Endothelial cell of umbilical vein (primary cell): ENCODE measurements at regions not wholly inside any gene's neighbourhood (a gene's known extent, or its start where the extent isn't known, plus 50 kb on each side); places are given as distances from the start of the nearest gene placed in this dataset.

Source experiments
- TF ChIP-seq, protein P1 (sequence below), 2 donors: IDR thresholded peaks; 1 replicate in 1 of 2; 2 replicates in 1 of 2; pipeline ENCODE4 v1.5.1; 2011; ENCODE audit warnings: low read length in 2 of 2, mild to moderate bottlenecking in 2 of 2, moderate library complexity in 2 of 2, control low read depth in 1 of 2, inconsistent platforms in 1 of 2, low read depth in 1 of 2; ENCODE audit not compliant: insufficient read depth in 1 of 2; ENCODE audit errors: extremely low read depth in 1 of 2
- TF ChIP-seq, protein P2 (sequence below): IDR thresholded peaks from 2 replicates; pipeline ENCODE4 v1.6.1; 2011; ENCODE audit not compliant: insufficient read depth, insufficient read length

- TF ChIP-seq, protein P1, sequence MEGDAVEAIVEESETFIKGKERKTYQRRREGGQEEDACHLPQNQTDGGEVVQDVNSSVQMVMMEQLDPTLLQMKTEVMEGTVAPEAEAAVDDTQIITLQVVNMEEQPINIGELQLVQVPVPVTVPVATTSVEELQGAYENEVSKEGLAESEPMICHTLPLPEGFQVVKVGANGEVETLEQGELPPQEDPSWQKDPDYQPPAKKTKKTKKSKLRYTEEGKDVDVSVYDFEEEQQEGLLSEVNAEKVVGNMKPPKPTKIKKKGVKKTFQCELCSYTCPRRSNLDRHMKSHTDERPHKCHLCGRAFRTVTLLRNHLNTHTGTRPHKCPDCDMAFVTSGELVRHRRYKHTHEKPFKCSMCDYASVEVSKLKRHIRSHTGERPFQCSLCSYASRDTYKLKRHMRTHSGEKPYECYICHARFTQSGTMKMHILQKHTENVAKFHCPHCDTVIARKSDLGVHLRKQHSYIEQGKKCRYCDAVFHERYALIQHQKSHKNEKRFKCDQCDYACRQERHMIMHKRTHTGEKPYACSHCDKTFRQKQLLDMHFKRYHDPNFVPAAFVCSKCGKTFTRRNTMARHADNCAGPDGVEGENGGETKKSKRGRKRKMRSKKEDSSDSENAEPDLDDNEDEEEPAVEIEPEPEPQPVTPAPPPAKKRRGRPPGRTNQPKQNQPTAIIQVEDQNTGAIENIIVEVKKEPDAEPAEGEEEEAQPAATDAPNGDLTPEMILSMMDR (IDR thresholded peaks at IDR 0.05; ENCODE audit: extremely low read depth in 1 of 2, insufficient read depth in 1 of 2, low read depth in 1 of 2, low read length in 2 of 2): no peak
- TF ChIP-seq, protein P2, sequence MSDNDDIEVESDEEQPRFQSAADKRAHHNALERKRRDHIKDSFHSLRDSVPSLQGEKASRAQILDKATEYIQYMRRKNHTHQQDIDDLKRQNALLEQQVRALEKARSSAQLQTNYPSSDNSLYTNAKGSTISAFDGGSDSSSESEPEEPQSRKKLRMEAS: no peak
Measured at GRCh38 chr18:77635451-77635850, 385.8 kb downstream of the GALR1 start.
